ENCODE measurements at regions not wholly inside any gene's neighbourhood (a gene's known extent, or its start where the extent isn't known, plus 50 kb on each side); places are given as distances from the start of the nearest gene placed in this dataset.

- no peak for TF ChIP-seq CTCF (IDR thresholded peaks at IDR 0.05)
- TF ChIP-seq POLR2AphosphoS5 (IDR thresholded peaks at IDR 0.05), result no peak
Observed at GRCh38 chr9:79990536-79990935, 418.8 kb downstream of the TLE4 start.
